ENCODE measurements at regions not wholly inside any gene's neighbourhood (a gene's known extent, or its start where the extent isn't known, plus 50 kb on each side); places are given as distances from the start of the nearest gene placed in this dataset.

DNA sequence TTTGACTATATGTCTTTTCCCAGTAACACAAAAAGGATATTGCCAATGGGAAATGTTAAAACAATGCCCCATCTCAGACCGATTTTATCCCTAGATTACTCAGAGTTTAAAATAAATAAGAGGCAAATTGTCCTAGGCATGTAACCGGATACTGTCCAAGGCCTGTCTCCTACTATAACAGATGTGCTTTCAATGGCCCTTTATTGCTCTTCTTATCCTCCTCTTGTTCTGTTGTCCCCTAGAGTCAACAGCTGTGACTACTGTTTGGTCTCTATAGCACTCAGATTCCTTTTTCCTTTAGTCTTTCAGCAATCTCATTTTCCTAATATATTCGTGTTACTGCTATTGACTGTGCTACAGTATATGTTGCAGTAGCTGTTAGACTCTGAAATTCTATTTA is 66.8 kb upstream of the PLS3 start:
- no peak for DNase-seq

DNA sequence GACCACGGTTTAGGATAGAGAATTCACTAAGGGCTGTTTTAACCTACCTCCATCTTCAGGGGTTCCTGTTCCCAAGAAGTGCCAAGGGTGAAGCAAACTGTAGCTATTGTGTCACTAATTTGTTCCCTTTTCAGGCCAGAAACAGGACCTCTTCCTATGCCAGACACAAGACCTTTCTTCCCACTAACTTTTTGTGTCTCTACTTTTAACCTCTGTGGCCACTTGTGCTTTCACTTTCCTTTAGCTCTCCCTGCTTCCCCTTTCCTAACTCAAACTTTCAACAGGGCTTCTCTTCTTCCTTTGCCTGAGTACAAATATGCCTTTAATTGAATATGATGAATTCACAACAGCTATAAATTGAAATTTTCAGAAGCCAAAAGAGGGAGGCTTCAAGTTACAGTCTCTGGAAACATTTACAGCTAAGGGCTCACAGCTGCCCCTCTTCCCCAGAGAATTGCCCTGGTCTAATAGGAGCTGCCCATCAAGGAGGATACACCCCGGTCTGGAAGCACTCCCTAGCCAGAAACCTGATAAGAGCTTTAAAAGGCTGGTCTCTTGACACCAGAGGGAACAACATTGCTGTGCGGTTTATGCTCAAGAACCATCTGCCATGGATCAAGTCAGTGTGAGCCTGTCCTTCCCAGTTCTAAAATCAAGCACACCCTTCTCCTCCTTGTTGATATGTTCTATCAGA is 61.7 kb upstream of the PLS3 start:
- no peak for DNase-seq

DNA sequence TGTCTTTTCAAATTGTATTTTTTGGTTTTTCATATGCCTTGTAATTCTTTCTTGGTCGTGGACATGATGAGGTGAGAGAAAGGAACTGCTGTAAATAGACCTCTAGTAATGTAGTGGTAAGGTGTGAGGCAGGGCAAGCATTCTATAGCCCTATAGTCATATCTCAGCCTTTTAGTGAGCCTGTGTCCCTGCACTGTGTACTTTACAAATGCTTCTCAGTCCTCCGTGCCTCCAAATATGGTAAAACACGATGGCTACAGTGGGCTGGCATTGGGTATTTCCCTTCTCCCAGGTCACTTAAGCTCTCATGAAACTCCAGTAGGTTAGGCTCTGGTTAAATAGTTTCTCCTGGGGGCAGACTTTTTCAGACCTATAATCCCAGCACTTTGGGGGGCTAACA is 57.9 kb upstream of the PLS3 start:
- DNase-seq: no peak

DNA sequence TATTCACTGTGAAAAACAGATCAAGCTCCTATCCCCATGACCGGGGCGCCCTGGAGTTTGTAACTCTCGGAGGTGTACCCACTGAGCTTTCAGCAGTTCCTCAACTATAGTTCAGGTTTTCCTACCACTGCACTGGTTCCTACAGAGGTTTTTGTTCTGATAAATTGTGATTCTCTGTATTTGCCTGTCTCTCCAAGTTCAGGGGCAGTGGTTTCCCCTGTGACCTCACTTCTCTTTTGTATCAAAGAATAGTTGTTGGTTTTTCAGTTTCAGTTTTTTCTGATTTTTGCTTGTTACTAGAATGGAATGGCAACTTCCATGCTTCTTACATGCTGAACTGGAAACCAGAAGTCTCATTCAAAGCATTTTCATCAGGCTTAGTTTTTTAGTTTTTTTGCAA is 56.8 kb upstream of the PLS3 start:
- DNase-seq: no peak

All from amniotic stem cell (primary cell).